Endothelial cell (in vitro differentiated cells): ENCODE measurements at regions not wholly inside any gene's neighbourhood (a gene's known extent, or its start where the extent isn't known, plus 50 kb on each side); places are given as distances from the start of the nearest gene placed in this dataset.
"Not testable (repeated sequence)": the region's sequence is repeated elsewhere in the genome, so short reads cannot be mapped to it uniquely, and the experiment has no call there.

Experiments used
- DNase-seq: peaks from one replicate; pipeline ENCODE4 v3.0.0; 2021; ENCODE audit warnings: low spot score
- H3K27ac Mint-ChIP-seq: one replicate; pipeline ENCODE4 v1.8.0; 2021; ENCODE audit warnings: mixed read lengths, inconsistent platforms; ENCODE audit not compliant: unreplicated experiment
- H3K27me3 Mint-ChIP-seq: one replicate; pipeline ENCODE4 v1.8.0; 2021; ENCODE audit warnings: mild to moderate bottlenecking, moderate library complexity, mixed read lengths, inconsistent platforms; ENCODE audit not compliant: unreplicated experiment
- H3K36me3 Mint-ChIP-seq: one replicate; pipeline ENCODE4 v1.8.0; 2021; ENCODE audit warnings: mild to moderate bottlenecking, low read depth, mixed read lengths, inconsistent platforms; ENCODE audit not compliant: unreplicated experiment
- H3K4me1 Mint-ChIP-seq: one replicate; pipeline ENCODE4 v1.8.0; 2021; ENCODE audit warnings: mild to moderate bottlenecking, mixed read lengths, inconsistent platforms; ENCODE audit not compliant: unreplicated experiment
- H3K4me3 Mint-ChIP-seq: one replicate; pipeline ENCODE4 v1.8.0; 2021; ENCODE audit warnings: mild to moderate bottlenecking, mixed read lengths, inconsistent platforms; ENCODE audit not compliant: unreplicated experiment
- H3K9me3 Mint-ChIP-seq: one replicate; pipeline ENCODE4 v1.8.0; 2021; ENCODE audit warnings: mixed read lengths, inconsistent platforms; ENCODE audit not compliant: unreplicated experiment
- CTCF ChIP-seq: fragments of 200-600 bp; sonication (generic); IDR thresholded peaks from one replicate; pipeline ENCODE4 v1.5.0; 2021; ENCODE audit warnings: antibody characterized with exemption; ENCODE audit not compliant: unreplicated experiment

GRCh38 chr10:33968983-33969382 is 634.5 kb upstream of the NRP1 start:
- no peak for DNase-seq
- H3K27me3 Mint-ChIP-seq = peaks cover 2% of the 10 kb centered on the region
- H3K4me1 Mint-ChIP-seq = no peaks in the 10 kb centered on the region
- TF ChIP-seq CTCF = no peak
- no peaks in the 10 kb centered on the region for H3K36me3 Mint-ChIP-seq
- no peak overlapping the region for H3K27ac Mint-ChIP-seq
- H3K9me3 Mint-ChIP-seq = no peaks in the 10 kb centered on the region
- H3K4me3 Mint-ChIP-seq = no peak overlapping the region

- no peaks in the 10 kb centered on the region for H3K36me3 Mint-ChIP-seq
- H3K27me3 Mint-ChIP-seq = peaks cover 2% of the 10 kb centered on the region
- H3K4me3 Mint-ChIP-seq = no peak overlapping the region
- TF ChIP-seq CTCF = no peak
- H3K27ac Mint-ChIP-seq = no peak overlapping the region
- no peaks in the 10 kb centered on the region for H3K9me3 Mint-ChIP-seq
- DNase-seq = no peak
- no peaks in the 10 kb centered on the region for H3K4me1 Mint-ChIP-seq
Observed at GRCh38 chr10:33967606-33968120, 633.2 kb upstream of the NRP1 start.

GRCh38 chr10:33966946-33967345 is 632.5 kb upstream of the NRP1 start:
- Mint-ChIP-seq H3K27ac (no peak overlapping the region), H3K4me1 (peaks cover 5% of the 10 kb centered on the region), H3K4me3 (no peak overlapping the region), H3K9me3 (no peaks in the 10 kb centered on the region), H3K27me3 (peaks cover 4% of the 10 kb centered on the region), H3K36me3 (no peaks in the 10 kb centered on the region)
- no peak for TF ChIP-seq CTCF
- DNase-seq = no peak

- Mint-ChIP-seq H3K27me3 (peaks cover 3% of the 10 kb centered on the region), H3K4me3 (no peak overlapping the region), H3K27ac (no peak overlapping the region), H3K36me3 (no peaks in the 10 kb centered on the region), H3K4me1 (peaks cover 5% of the 10 kb centered on the region), H3K9me3 (no peaks in the 10 kb centered on the region)
- TF ChIP-seq CTCF = no peak
- no peak for DNase-seq
Observed at GRCh38 chr10:33965795-33966581, 631.5 kb upstream of the NRP1 start.

- TF ChIP-seq CTCF = no peak
- Mint-ChIP-seq H3K4me3 (no peak overlapping the region), H3K4me1 (peaks cover 5% of the 10 kb centered on the region), H3K27ac (no peak overlapping the region), H3K27me3 (peaks cover 3% of the 10 kb centered on the region), H3K36me3 (no peaks in the 10 kb centered on the region), H3K9me3 (no peaks in the 10 kb centered on the region)
- no peak for DNase-seq
Observed at GRCh38 chr10:33963729-33964128, 629.3 kb upstream of the NRP1 start.

- H3K4me1 Mint-ChIP-seq, H3K27me3 Mint-ChIP-seq, H3K36me3 Mint-ChIP-seq, DNase-seq, H3K4me3 Mint-ChIP-seq, H3K27ac Mint-ChIP-seq, H3K9me3 Mint-ChIP-seq: not testable (repeated sequence)
Observed at GRCh38 chr10:33956322-33956721, 621.9 kb upstream of the NRP1 start.
